Spleen (tissue), 11 donors: ENCODE measurements at regions not wholly inside any gene's neighbourhood (a gene's known extent, or its start where the extent isn't known, plus 50 kb on each side); places are given as distances from the start of the nearest gene placed in this dataset.

Source experiments
- DNase-seq: peaks from one replicate; pipeline ENCODE4 v3.0.0-alpha.2; 2020
- H3K27ac ChIP-seq, 8 donors: fragments of 200-600 bp; sonication (generic) in 7 of 8; 1 replicate in 4 of 8; 2 replicates in 4 of 8; pipeline versions ENCODE4 v1.5.0 to v1.8.0; 2016 to 2021; ENCODE audit warnings: inconsistent platforms in 4 of 8, mild to moderate bottlenecking in 4 of 8, moderate library complexity in 1 of 8
- H3K27me3 ChIP-seq, 7 donors: fragments of 200-600 bp; sonication (generic) in 6 of 7; replicated peaks in 1 of 7; 1 replicate in 4 of 7; 2 replicates in 3 of 7; pipeline versions ENCODE4 v1.5.0 to v1.8.0; 2016 to 2021; ENCODE audit warnings: inconsistent platforms in 3 of 7, mild to moderate bottlenecking in 1 of 7
- H3K36me3 ChIP-seq, 6 donors: fragments of 200-600 bp; sonication (generic) in 5 of 6; 1 replicate in 4 of 6; 2 replicates in 2 of 6; pipeline versions ENCODE4 v1.5.0 to v1.8.0; 2016 to 2021; ENCODE audit warnings: inconsistent platforms in 2 of 6
- H3K4me1 ChIP-seq, 6 donors: fragments of 200-600 bp; sonication (generic) in 5 of 6; 1 replicate in 3 of 6; 2 replicates in 3 of 6; pipeline versions ENCODE4 v1.5.0 to v1.8.0; 2016 to 2021; ENCODE audit warnings: inconsistent platforms in 3 of 6
- H3K4me3 ChIP-seq, 8 donors: fragments of 200-600 bp; sonication (generic) in 7 of 8; 1 replicate in 4 of 8; 2 replicates in 4 of 8; pipeline versions ENCODE4 v1.5.0 to v1.8.0; 2016 to 2021; ENCODE audit warnings: inconsistent platforms in 4 of 8, mild to moderate bottlenecking in 4 of 8, moderate library complexity in 2 of 8
- H3K9me3 ChIP-seq, 8 donors: fragments of 200-600 bp; sonication (generic) in 7 of 8; 1 replicate in 4 of 8; 2 replicates in 4 of 8; pipeline versions ENCODE4 v1.5.0 to v1.8.0; 2016 to 2021; ENCODE audit warnings: inconsistent platforms in 4 of 8
- CTCF ChIP-seq, 11 experiments: fragments of 200-600 bp in 7 of 11; fragments of 450-650 bp in 4 of 11; sonication (generic) in 4 of 11; IDR thresholded peaks in 8 of 11; conservative IDR thresholded peaks in 3 of 11; 1 replicate in 7 of 11; 2 replicates in 4 of 11; pipeline versions ENCODE4 v1.4.0 to v1.8.0; 2016 to 2021; ENCODE audit warnings: antibody characterized with exemption in 11 of 11, inconsistent platforms in 4 of 11, mild to moderate bottlenecking in 1 of 11
- POLR2A ChIP-seq, 3 donors: fragments of 450-650 bp; IDR thresholded peaks; one replicate each; pipeline ENCODE4 v1.5.1; 2017; ENCODE audit warnings: antibody characterized with exemption in 3 of 3, mild to moderate bottlenecking in 1 of 3
- POLR2AphosphoS5 ChIP-seq, 3 donors: sonication (generic); formaldehyde crosslinking; IDR thresholded peaks; one replicate each; pipeline ENCODE4 v1.5.1; 2017; ENCODE audit warnings: antibody characterized with exemption in 3 of 3
- WGBS, 5 donors: extraction: QIAGEN DNeasy Blood & Tissue Kit in 3 of 5; methylation state at CpG; one replicate each; pipeline versions ENCODE4 v1.1.5 to v1.1.7; 2013 to 2018; 5-methylcytosine and 5-hydroxymethylcytosine counted together
- intact Hi-C: fragments of 100-400 bp; cut with DNase I; formaldehyde crosslinking; loops from one replicate; pipeline ENCODE4 v1.15.0; 2023; ENCODE audit warnings: low total_unique reads
- donor health status: healthy with polysubstance abuse.
- donor health status: DM: no; HTN: no; CAD: no; lungs with moderate emphysema.
- donor health status: DM: no; HTN: no; CAD: no.
- donor health status: Bipolar disorder and iron deficiency.
- donor health status: healthy.
- donor health status: DM: no; HTN: no; CAD: no.
- donor health status: DM: yes; HTN: yes; CAD: no.

- 85 to 98% (median 91%) methylated on average over 8 of the region's 8 CpGs for WGBS, 5 donors
- H3K27me3 ChIP-seq = no peaks in the 10 kb centered on the region
- no peak overlapping the region for H3K27ac ChIP-seq
- H3K36me3 ChIP-seq = no peaks in the 10 kb centered on the region
- H3K4me1 ChIP-seq = no peaks in the 10 kb centered on the region
- TF ChIP-seq POLR2AphosphoS5 (IDR thresholded peaks at IDR 0.05) = no peak
- TF ChIP-seq POLR2A (IDR thresholded peaks at IDR 0.05) = no peak
- TF ChIP-seq CTCF (IDR thresholded peaks at IDR 0.05 in 8 of 11, conservative IDR thresholded peaks at IDR 0.05 in 3 of 11) = no peak
- intact Hi-C loops = no loop called here
- no peak for DNase-seq
- H3K4me3 ChIP-seq = no peak overlapping the region
- no peaks in the 10 kb centered on the region for H3K9me3 ChIP-seq
Observed at GRCh38 chr11:116184763-116185162, 588.0 kb downstream of the BUD13 start.

- intact Hi-C loops = no loop called here
- Histone ChIP-seq H3K27me3 (peaks cover 0 to 5% (median 0%) of the 10 kb centered on the region in 7 donors), H3K36me3 (no peaks in the 10 kb centered on the region), H3K27ac (no peak overlapping the region), H3K4me3 (no peak overlapping the region), H3K4me1 (no peaks in the 10 kb centered on the region), H3K9me3 (no peaks in the 10 kb centered on the region)
- TF ChIP-seq POLR2AphosphoS5 (IDR thresholded peaks at IDR 0.05) (no peak), POLR2A (IDR thresholded peaks at IDR 0.05) (no peak), CTCF (IDR thresholded peaks at IDR 0.05 in 8 of 11, conservative IDR thresholded peaks at IDR 0.05 in 3 of 11) (no peak)
- DNase-seq = no peak
- 73 to 84% (median 81%) methylated on average over 7 of the region's 7 CpGs for WGBS, 5 donors
Observed at GRCh38 chr11:116182356-116182966, 590.3 kb downstream of the BUD13 start.

GRCh38 chr11:116180806-116181600 is 591.8 kb downstream of the BUD13 start:
- WGBS, 5 donors = 64 to 77% (median 68%) methylated on average over 13 of the region's 13 CpGs
- no peak overlapping the region for H3K4me3 ChIP-seq
- intact Hi-C loops = no loop called here
- no peak for TF ChIP-seq POLR2A (IDR thresholded peaks at IDR 0.05)
- no peak for TF ChIP-seq CTCF (IDR thresholded peaks at IDR 0.05 in 8 of 11, conservative IDR thresholded peaks at IDR 0.05 in 3 of 11)
- TF ChIP-seq POLR2AphosphoS5 (IDR thresholded peaks at IDR 0.05) = no peak
- H3K27ac ChIP-seq = no peak overlapping the region
- no peaks in the 10 kb centered on the region for H3K36me3 ChIP-seq
- peaks cover 0 to 12% (median 0%) of the 10 kb centered on the region in 7 donors for H3K27me3 ChIP-seq
- H3K4me1 ChIP-seq = peaks cover 0 to 4% (median 0%) of the 10 kb centered on the region in 6 donors
- DNase-seq = no peak
- no peaks in the 10 kb centered on the region for H3K9me3 ChIP-seq

GRCh38 chr11:116179401-116179800 is 593.4 kb downstream of the BUD13 start:
- Histone ChIP-seq H3K27ac (no peak overlapping the region), H3K27me3 (peaks cover 0 to 22% (median 0%) of the 10 kb centered on the region in 7 donors), H3K4me1 (peaks cover 0 to 4% (median 0%) of the 10 kb centered on the region in 6 donors), H3K9me3 (no peaks in the 10 kb centered on the region), H3K36me3 (no peaks in the 10 kb centered on the region), H3K4me3 (no peak overlapping the region)
- no peak for TF ChIP-seq POLR2AphosphoS5 (IDR thresholded peaks at IDR 0.05)
- no peak for TF ChIP-seq CTCF (IDR thresholded peaks at IDR 0.05 in 8 of 11, conservative IDR thresholded peaks at IDR 0.05 in 3 of 11)
- TF ChIP-seq POLR2A (IDR thresholded peaks at IDR 0.05) = no peak
- DNase-seq = no peak
- WGBS, 5 donors = 47 to 84% (median 65%) methylated on average over 3 of the region's 3 CpGs
- intact Hi-C loops = no loop called here
